PC-9 (cell line): ENCODE measurements at regions not wholly inside any gene's neighbourhood (a gene's known extent, or its start where the extent isn't known, plus 50 kb on each side); places are given as distances from the start of the nearest gene placed in this dataset.
"Not testable (repeated sequence)": the region's sequence is repeated elsewhere in the genome, so short reads cannot be mapped to it uniquely, and the experiment has no call there.

ENCODE experiments used
- BruUV-seq: library from RNA; stranded (reverse); fragments of 400-500 nt; replicated peaks from 2 replicates; lab custom pipeline; 2021; lab: Mats Ljungman, UMichigan
- CTCF ChIA-PET: fragments of 300-600 bp; sonication (Branson Sonifier 250); formaldehyde crosslinking; loops from one replicate; lab custom pipeline; 2022; ENCODE audit warnings: antibody characterized with exemption; lab: Charles Lee
- POLR2A ChIA-PET: fragments of 300-600 bp; sonication (Branson Sonifier 250); formaldehyde crosslinking; loops from one replicate; lab custom pipeline; 2022; ENCODE audit warnings: antibody characterized with exemption; ENCODE audit not compliant: unreplicated experiment; lab: Charles Lee
- DNase-seq, 2 experiments: peaks; one replicate each; pipeline versions ENCODE4 v3.0.0 to v3.0.0-alpha.2; 2015 to 2022; ENCODE audit warnings: mixed read lengths in 1 of 2
- H2AFZ ChIP-seq: fragments of 200-600 bp; sonication (generic); 2 replicates; pipeline ENCODE4 v1.8.1; 2017; ENCODE audit warnings: antibody characterized with exemption
- H3F3A ChIP-seq: fragments of 200-600 bp; sonication (generic); 2 replicates; pipeline ENCODE4 v1.8.1; 2017; ENCODE audit warnings: antibody characterized with exemption, mild to moderate bottlenecking, low read depth; ENCODE audit not compliant: insufficient read depth
- H3K27ac ChIP-seq: fragments of 200-600 bp; sonication (generic); 2 replicates; pipeline ENCODE4 v1.6.1; 2016; ENCODE audit warnings: mixed run types
- H3K27me3 ChIP-seq: fragments of 200-600 bp; sonication (generic); 2 replicates; pipeline ENCODE4 v1.6.1; 2016; ENCODE audit warnings: low read depth, mixed run types; ENCODE audit not compliant: insufficient read depth
- H3K36me3 ChIP-seq: fragments of 200-600 bp; sonication (generic); 2 replicates; pipeline ENCODE4 v1.6.1; 2016; ENCODE audit warnings: low read depth, mixed run types
- H3K4me1 ChIP-seq: fragments of 200-600 bp; sonication (generic); replicated peaks from 2 replicates; pipeline ENCODE4 v1.6.1; 2016; ENCODE audit warnings: mixed run types; ENCODE audit not compliant: insufficient read depth
- H3K4me2 ChIP-seq: fragments of 200-600 bp; sonication (generic); 2 replicates; pipeline ENCODE4 v1.6.1; 2017; ENCODE audit warnings: mixed run types
- H3K4me3 ChIP-seq: fragments of 200-600 bp; sonication (generic); 2 replicates; pipeline ENCODE4 v1.6.1; 2016; ENCODE audit warnings: mixed run types
- H3K79me2 ChIP-seq: fragments of 200-600 bp; sonication (generic); 2 replicates; pipeline ENCODE4 v1.6.1; 2017; ENCODE audit warnings: low read depth, mixed run types
- H3K9me2 ChIP-seq: fragments of 200-600 bp; sonication (generic); 2 replicates; pipeline ENCODE4 v1.8.1; 2017; ENCODE audit warnings: mild to moderate bottlenecking; ENCODE audit not compliant: insufficient read depth
- H3K9me3 ChIP-seq: fragments of 200-600 bp; sonication (generic); 2 replicates; pipeline ENCODE4 v1.8.1; 2016; ENCODE audit warnings: low read depth; ENCODE audit not compliant: insufficient read depth
- H4K20me1 ChIP-seq: fragments of 200-600 bp; sonication (generic); 2 replicates; pipeline ENCODE4 v1.8.1; 2017; ENCODE audit not compliant: insufficient read depth
- CTCF ChIP-seq: fragments of 200-600 bp; sonication (generic); conservative IDR thresholded peaks from 2 replicates; pipeline ENCODE4 v1.6.1; 2017; ENCODE audit warnings: mixed run types, antibody characterized with exemption, mild to moderate bottlenecking, moderate library complexity
- EZH2 ChIP-seq: fragments of 200-600 bp; sonication (generic); IDR thresholded peaks from 2 replicates; pipeline ENCODE4 v1.8.0; 2017; ENCODE audit warnings: antibody characterized with exemption, low read depth
- intact Hi-C: fragments of 100-400 bp; cut with micrococcal nuclease; formaldehyde crosslinking; loops from one replicate; pipeline ENCODE4 v1.10.0; 2022; ENCODE audit not compliant: unreplicated experiment

GRCh38 chr1:65568285-65568684 lies 147.8 kb downstream of the LEPR start:
- H3K36me3 ChIP-seq, result no peaks in the 10 kb centered on the region
- no peak for TF ChIP-seq EZH2
- no peak for TF ChIP-seq CTCF
- H2AFZ ChIP-seq, result no peak overlapping the region
- no peaks in the 10 kb centered on the region for H3K79me2 ChIP-seq
- no peak overlapping the region for H3K4me2 ChIP-seq
- CTCF ChIA-PET, result no interaction called here
- H3K27ac ChIP-seq, result no peak overlapping the region
- H3K27me3 ChIP-seq, result no peaks in the 10 kb centered on the region
- no peaks in the 10 kb centered on the region for H3K9me2 ChIP-seq
- H3K9me3 ChIP-seq, result no peaks in the 10 kb centered on the region
- POLR2A ChIA-PET, result no interaction called here
- H4K20me1 ChIP-seq, result no peaks in the 10 kb centered on the region
- no TSS peak for BruUV-seq
- no peaks in the 10 kb centered on the region for H3F3A ChIP-seq
- intact Hi-C loops, result no loop called here
- H3K4me1 ChIP-seq, result no peaks in the 10 kb centered on the region
- no peak overlapping the region for H3K4me3 ChIP-seq
- DNase-seq, result no peak

GRCh38 chr1:65572701-65573421 lies 152.4 kb downstream of the LEPR start:
- POLR2A ChIA-PET, result interaction anchor here (0.5 kb wide), 1 partner anchor 35 kb away, joined by 3 read pairs; no protein-coding TSS in a partner anchor
- Histone ChIP-seq H4K20me1 (no peaks in the 10 kb centered on the region), H3K27me3 (no peaks in the 10 kb centered on the region), H3K4me2 (no peak overlapping the region), H2AFZ (no peak overlapping the region), H3K9me3 (no peaks in the 10 kb centered on the region), H3K4me1 (no peaks in the 10 kb centered on the region), H3K9me2 (no peaks in the 10 kb centered on the region), H3K4me3 (no peak overlapping the region), H3K36me3 (no peaks in the 10 kb centered on the region), H3K27ac (no peak overlapping the region), H3F3A (no peaks in the 10 kb centered on the region), H3K79me2 (no peaks in the 10 kb centered on the region)
- no TSS peak for BruUV-seq
- TF ChIP-seq EZH2 (no peak), CTCF (no peak)
- intact Hi-C loops, result no loop called here
- CTCF ChIA-PET, result no interaction called here
- no peak for DNase-seq

- Histone ChIP-seq H4K20me1 (no peaks in the 10 kb centered on the region), H3K9me2 (no peaks in the 10 kb centered on the region), H3K27ac (no peak overlapping the region), H3K4me1 (no peaks in the 10 kb centered on the region), H3K4me2 (no peak overlapping the region), H3K9me3 (no peaks in the 10 kb centered on the region), H3F3A (no peaks in the 10 kb centered on the region), H3K27me3 (no peaks in the 10 kb centered on the region), H2AFZ (no peak overlapping the region), H3K36me3 (no peaks in the 10 kb centered on the region), H3K4me3 (no peak overlapping the region), H3K79me2 (no peaks in the 10 kb centered on the region)
- intact Hi-C loops, result no loop called here
- no TSS peak for BruUV-seq
- TF ChIP-seq EZH2 (no peak), CTCF (no peak)
- no peak for DNase-seq
- ChIA-PET CTCF (no interaction called here), POLR2A (no interaction called here)
Measured at GRCh38 chr1:65577278-65577677, 156.8 kb downstream of the LEPR start.

GRCh38 chr1:65577982-65578381 lies 157.5 kb downstream of the LEPR start:
- H3K79me2 ChIP-seq, H3K4me1 ChIP-seq, POLR2A ChIA-PET, CTCF ChIA-PET, H2AFZ ChIP-seq, H3K27ac ChIP-seq, H3K27me3 ChIP-seq, H4K20me1 ChIP-seq, DNase-seq, BruUV-seq, H3K4me2 ChIP-seq, H3K9me2 ChIP-seq, H3F3A ChIP-seq, H3K4me3 ChIP-seq, H3K9me3 ChIP-seq, intact Hi-C loops, H3K36me3 ChIP-seq: not testable (repeated sequence)
